Stomach smooth muscle (tissue), 2 donors: ENCODE measurements at regions not wholly inside any gene's neighbourhood (a gene's known extent, or its start where the extent isn't known, plus 50 kb on each side); places are given as distances from the start of the nearest gene placed in this dataset.

Experiments used
- H3K27ac ChIP-seq: one replicate; pipeline ENCODE4 v1.7.0; 2013; ENCODE audit warnings: mild to moderate bottlenecking, low read length, inconsistent platforms
- H3K27me3 ChIP-seq, 2 donors: one replicate each; pipeline ENCODE4 v1.7.0; 2013; ENCODE audit warnings: low read length in 2 of 2; ENCODE audit not compliant: insufficient read depth in 2 of 2, control insufficient read depth in 1 of 2
- H3K36me3 ChIP-seq, 2 donors: one replicate each; pipeline ENCODE4 v1.7.0; 2013; ENCODE audit warnings: low read length in 2 of 2; ENCODE audit not compliant: control insufficient read depth in 2 of 2, insufficient read depth in 2 of 2
- H3K4me1 ChIP-seq: one replicate; pipeline ENCODE4 v1.7.0; 2013; ENCODE audit warnings: low read length; ENCODE audit not compliant: control insufficient read depth, insufficient read depth
- H3K4me3 ChIP-seq, 2 donors: one replicate each; pipeline ENCODE4 v1.7.0; 2013; ENCODE audit warnings: low read length in 2 of 2
- H3K9ac ChIP-seq, 2 donors: one replicate each; pipeline ENCODE4 v1.7.0; 2013; ENCODE audit warnings: low read length in 2 of 2, mild to moderate bottlenecking in 1 of 2
- H3K9me3 ChIP-seq, 2 donors: one replicate each; pipeline ENCODE4 v1.7.0; 2013; ENCODE audit warnings: low read length in 2 of 2; ENCODE audit not compliant: control insufficient read depth in 2 of 2
- donor health status: healthy.
- donor health status: Pancreatic carcinoma.

DNA sequence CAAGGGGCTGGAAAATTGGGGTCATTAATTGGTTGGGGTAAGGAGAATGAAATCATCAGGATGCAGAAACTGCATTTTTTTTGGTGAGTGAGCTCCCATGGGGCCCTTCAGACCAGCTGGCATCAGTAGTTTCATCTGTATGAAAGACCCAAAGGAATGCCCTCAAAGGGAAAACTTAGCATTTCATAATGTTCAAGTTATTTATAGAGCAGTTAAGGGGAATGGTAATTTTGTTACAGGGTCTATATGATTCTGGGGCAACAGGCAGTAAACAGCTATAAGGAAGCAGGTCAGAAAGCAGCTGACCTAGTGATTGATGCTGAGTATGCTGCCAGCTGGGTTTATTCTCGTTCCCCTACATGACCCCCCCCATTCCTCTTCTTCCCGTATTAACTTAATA, 448.9 kb downstream of the OCA2 start:
- no peaks in the 10 kb centered on the region for H3K4me1 ChIP-seq
- no peak overlapping the region for H3K9ac ChIP-seq
- peaks cover 0 to 2% of the 10 kb centered on the region in 2 donors for H3K9me3 ChIP-seq
- H3K27me3 ChIP-seq = no peaks in the 10 kb centered on the region
- H3K27ac ChIP-seq = no peak overlapping the region
- no peaks in the 10 kb centered on the region for H3K36me3 ChIP-seq
- no peak overlapping the region for H3K4me3 ChIP-seq

DNA sequence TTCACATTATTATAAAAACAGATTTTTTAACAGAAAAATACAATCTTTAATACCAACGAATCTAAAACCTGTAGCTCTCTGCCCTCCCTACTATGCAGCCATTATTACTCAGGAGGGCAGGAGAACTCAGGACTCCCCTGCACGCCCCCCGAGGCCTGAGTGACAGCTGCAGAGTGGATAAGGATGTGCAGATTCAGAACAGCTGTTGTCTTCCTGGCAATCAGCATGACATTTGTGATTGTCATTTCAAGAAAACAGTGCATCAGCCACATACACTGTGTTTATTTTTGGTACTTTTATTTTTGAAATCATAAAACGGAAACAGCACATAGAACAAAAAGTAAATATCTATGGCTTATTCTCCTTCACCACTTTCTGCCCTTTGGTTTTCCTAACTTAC, 450.8 kb downstream of the OCA2 start:
- H3K36me3 ChIP-seq = no peaks in the 10 kb centered on the region

DNA sequence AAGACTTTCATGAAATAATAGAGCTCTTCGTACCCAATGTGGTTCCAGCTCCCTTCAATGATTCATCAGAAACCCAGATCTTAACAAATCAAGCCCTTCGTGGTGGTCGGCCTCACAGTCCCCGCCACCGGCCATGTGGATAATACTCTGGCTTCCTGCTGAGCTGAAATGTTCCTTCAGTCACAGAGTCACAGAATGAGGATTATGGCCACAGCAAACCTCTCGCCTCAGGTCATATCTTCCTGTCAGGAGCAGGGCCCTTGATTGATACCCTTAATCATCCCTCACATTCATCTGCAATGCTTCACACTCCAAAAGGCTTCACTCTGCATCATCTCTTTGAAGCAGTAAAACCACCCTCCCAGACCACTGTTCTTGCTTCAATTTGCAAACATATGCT, 452.6 kb downstream of the OCA2 start:
- Histone ChIP-seq H3K27ac (no peak overlapping the region), H3K36me3 (no peaks in the 10 kb centered on the region), H3K27me3 (no peaks in the 10 kb centered on the region), H3K4me3 (no peak overlapping the region), H3K4me1 (no peaks in the 10 kb centered on the region), H3K9ac (no peak overlapping the region), H3K9me3 (peaks cover 0 to 2% of the 10 kb centered on the region in 2 donors)

More for the DNA sequence above, 450.8 kb downstream of the OCA2 start:
- Histone ChIP-seq H3K4me1 (no peaks in the 10 kb centered on the region), H3K9me3 (peaks cover 0 to 2% of the 10 kb centered on the region in 2 donors), H3K4me3 (no peak overlapping the region), H3K27ac (no peak overlapping the region), H3K9ac (no peak overlapping the region), H3K27me3 (no peaks in the 10 kb centered on the region)

DNA sequence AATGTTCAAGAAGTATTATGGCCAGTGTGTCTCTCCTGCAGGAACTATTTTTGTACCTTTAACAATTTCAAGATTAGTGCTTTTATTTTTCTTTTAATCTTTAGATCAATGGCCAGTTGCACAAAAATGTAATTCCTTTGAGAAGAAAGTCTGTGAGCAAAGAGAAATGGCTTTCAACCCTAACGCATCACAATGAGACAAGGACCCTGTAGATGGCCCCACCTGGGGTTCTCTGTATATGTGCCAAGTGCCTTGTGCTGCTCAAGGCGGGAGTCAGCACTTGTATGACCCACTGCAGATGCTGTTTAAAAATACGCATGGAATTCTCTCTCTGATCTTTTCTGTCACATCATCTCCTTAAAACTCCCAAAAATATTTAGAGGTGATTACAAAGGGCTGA, 453.4 kb downstream of the OCA2 start:
- Histone ChIP-seq H3K4me1 (no peaks in the 10 kb centered on the region), H3K27me3 (no peaks in the 10 kb centered on the region), H3K9ac (no peak overlapping the region), H3K27ac (no peak overlapping the region), H3K9me3 (peaks cover 0 to 2% of the 10 kb centered on the region in 2 donors), H3K36me3 (no peaks in the 10 kb centered on the region), H3K4me3 (no peak overlapping the region)

DNA sequence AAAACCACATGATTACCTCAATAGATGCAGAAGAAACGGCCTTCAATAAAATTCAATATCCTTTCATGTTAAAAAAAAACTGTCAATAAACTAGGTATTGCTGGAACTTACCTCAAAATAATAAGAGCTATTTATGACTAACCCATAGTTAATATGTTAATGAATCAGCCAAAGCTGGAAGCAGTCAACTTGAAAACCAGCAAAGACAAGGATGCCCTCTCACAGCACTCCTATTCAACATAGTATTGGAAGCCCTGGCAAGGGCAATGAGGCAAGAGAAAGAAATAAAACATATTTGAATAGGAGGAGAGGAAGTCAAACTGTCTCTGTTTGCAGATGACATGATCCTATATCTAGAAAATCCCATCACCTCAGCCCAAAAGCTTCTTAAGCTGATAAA, 456.1 kb downstream of the OCA2 start:
- H3K4me3 ChIP-seq = no peak overlapping the region
- no peaks in the 10 kb centered on the region for H3K36me3 ChIP-seq
- no peak overlapping the region for H3K9ac ChIP-seq
- no peaks in the 10 kb centered on the region for H3K9me3 ChIP-seq
- H3K27ac ChIP-seq = no peak overlapping the region
- H3K4me1 ChIP-seq = no peaks in the 10 kb centered on the region
- H3K27me3 ChIP-seq = no peaks in the 10 kb centered on the region

DNA sequence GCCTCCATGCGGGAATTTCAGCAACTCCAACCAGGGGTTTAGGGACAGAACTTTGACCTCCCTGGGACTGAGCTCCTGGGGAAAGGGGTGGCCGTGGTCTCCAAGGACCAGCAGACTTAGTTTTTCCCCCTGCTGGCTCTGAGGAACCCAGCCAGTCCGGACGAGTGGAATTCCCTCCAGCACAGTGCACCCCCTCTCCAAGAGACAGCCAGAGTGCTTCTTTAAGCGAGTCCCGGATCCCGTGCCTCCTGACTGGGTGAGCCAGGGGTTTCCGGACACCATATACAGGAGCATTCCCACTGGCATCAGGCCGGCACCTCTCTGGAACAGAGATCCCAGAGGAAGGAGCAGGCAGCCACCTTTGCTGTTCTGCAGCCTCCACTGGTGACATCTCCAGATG, 459.5 kb downstream of the OCA2 start:
- Histone ChIP-seq H3K9me3 (no peaks in the 10 kb centered on the region), H3K9ac (no peak overlapping the region), H3K4me3 (no peak overlapping the region), H3K4me1 (no peaks in the 10 kb centered on the region), H3K27me3 (no peaks in the 10 kb centered on the region), H3K27ac (no peak overlapping the region), H3K36me3 (no peaks in the 10 kb centered on the region)

DNA sequence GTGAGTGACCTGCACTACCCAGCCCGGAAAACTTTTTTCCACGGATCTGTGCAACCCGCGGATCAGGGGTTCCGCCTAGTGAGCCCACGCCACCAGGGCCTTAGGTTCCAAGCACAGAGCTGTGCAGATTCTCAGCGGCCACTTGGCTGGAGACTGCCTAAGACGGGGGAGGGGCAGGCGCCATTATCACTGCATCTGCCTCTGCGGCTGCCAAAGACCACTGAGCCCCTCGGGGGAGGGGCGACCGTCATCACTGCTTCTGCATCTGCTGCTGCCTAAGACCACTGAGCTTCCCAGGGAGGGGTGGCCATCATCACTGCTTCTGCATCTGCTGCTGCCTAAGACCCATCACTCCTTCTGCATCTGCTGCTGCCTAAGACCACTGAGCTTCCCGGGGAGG, 460.2 kb downstream of the OCA2 start:
- Histone ChIP-seq H3K27ac (no peak overlapping the region), H3K9me3 (no peaks in the 10 kb centered on the region), H3K4me3 (no peak overlapping the region), H3K27me3 (no peaks in the 10 kb centered on the region), H3K4me1 (no peaks in the 10 kb centered on the region), H3K36me3 (no peaks in the 10 kb centered on the region), H3K9ac (no peak overlapping the region)

DNA sequence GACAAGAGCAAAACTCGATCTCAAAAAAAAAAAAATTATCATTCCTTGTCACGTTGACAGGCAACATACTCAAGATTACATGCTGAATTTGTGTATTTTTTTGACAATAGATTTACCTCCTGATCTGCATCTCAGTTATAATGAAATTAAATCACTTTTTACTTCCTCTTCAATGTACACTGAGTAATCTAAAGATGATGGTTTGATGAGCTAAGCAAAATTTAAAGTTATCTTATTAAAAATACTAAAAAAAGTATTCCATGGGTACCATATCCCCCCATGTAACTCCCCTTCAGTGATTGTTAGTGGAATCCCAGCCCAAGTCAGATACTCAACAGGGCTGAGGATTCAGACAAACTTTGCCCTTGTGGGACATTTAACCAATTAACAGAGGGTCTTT, 463.2 kb downstream of the OCA2 start:
- H3K4me3 ChIP-seq = no peak overlapping the region
- H3K4me1 ChIP-seq = no peaks in the 10 kb centered on the region
- H3K9me3 ChIP-seq = no peaks in the 10 kb centered on the region
- H3K9ac ChIP-seq = no peak overlapping the region
- no peaks in the 10 kb centered on the region for H3K36me3 ChIP-seq
- H3K27me3 ChIP-seq = no peaks in the 10 kb centered on the region
- H3K27ac ChIP-seq = no peak overlapping the region

DNA sequence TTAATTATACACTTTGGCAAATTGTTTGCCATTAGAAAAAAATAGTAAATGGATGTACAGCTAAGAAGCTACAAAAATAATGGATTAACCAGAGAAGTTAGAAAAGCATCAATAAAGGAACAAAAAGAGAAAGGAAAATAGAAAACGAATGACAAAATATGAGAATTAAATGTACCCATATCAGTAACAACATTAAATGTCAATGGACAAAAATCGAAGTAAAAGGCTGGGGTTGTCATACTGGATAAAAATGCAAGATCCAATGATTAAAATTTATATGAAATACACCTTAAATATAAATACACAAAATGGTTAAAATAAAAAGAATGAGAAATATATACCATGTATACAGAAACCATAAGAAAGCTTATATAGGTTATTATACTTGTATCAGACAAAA, 470.6 kb downstream of the OCA2 start:
- H3K27me3 ChIP-seq = no peaks in the 10 kb centered on the region
- H3K27ac ChIP-seq = no peak overlapping the region
- no peak overlapping the region for H3K4me3 ChIP-seq
- no peaks in the 10 kb centered on the region for H3K4me1 ChIP-seq
- H3K9ac ChIP-seq = no peak overlapping the region
- H3K9me3 ChIP-seq = peaks cover 5 to 6% of the 10 kb centered on the region in 2 donors
- no peaks in the 10 kb centered on the region for H3K36me3 ChIP-seq

DNA sequence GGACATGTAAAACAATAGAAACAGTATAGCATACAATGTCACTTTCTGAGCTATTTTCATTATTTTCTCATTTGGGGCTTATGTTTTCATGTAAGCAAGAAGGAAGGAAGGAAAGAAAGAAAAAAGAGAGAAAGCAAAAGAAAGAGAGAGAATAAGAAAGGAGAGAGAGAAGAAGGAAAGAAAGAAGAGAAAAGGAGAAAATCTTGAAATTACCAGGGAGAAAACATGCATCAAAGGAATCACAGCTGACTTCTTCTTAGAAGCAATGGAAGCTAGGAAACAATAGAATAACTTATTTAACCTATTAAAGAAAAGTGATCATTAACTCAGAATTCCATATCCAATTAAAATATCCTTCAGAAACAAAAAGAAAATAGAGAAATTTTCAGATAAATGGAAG, 471.5 kb downstream of the OCA2 start:
- no peak overlapping the region for H3K9ac ChIP-seq
- H3K36me3 ChIP-seq = no peaks in the 10 kb centered on the region
- H3K4me1 ChIP-seq = no peaks in the 10 kb centered on the region
- H3K27me3 ChIP-seq = no peaks in the 10 kb centered on the region
- peaks cover 5 to 6% of the 10 kb centered on the region in 2 donors for H3K9me3 ChIP-seq
- H3K27ac ChIP-seq = no peak overlapping the region
- H3K4me3 ChIP-seq = no peak overlapping the region

DNA sequence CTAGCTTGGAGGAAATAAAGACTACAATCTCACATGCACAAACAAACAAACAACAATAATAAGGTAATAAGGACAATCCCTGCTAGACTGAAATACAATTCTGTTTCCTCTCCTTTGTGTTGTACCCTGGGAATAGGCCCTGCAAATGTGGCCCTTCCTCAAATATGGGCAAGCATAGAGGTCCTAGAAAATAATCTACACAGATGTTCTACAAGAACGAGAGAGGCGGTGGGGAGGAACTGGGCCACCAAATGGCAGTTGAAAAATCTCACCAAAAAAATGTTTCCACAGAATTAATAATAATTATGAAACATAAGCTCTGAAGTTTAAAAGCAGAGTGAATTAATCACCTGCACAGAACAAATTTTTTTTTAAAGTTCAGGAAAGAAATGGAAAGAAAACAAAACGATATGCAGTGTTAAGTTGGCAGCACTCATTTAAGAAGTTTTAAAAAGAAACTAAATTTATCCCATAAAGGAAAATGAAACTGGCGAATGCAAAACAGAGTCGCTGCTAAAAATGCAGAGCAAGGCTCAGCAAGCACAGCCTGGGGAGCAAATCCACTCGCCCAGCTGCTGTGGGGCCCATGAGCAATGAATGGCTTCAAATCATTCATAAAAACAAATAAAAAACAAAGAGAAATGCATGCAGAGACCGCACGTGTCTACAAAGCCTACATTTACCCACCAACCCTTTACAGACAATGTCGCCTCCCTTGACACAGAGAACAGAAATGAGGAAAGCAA, 475.4 kb downstream of the OCA2 start:
- H3K27me3 ChIP-seq = no peaks in the 10 kb centered on the region
- H3K36me3 ChIP-seq = no peaks in the 10 kb centered on the region
- H3K27ac ChIP-seq = no peak overlapping the region
- no peaks in the 10 kb centered on the region for H3K4me1 ChIP-seq
- no peak overlapping the region for H3K4me3 ChIP-seq
- no peak overlapping the region for H3K9ac ChIP-seq
- peaks cover 0 to 5% of the 10 kb centered on the region in 2 donors for H3K9me3 ChIP-seq
